ENCODE measurements at regions not wholly inside any gene's neighbourhood (a gene's known extent, or its start where the extent isn't known, plus 50 kb on each side); places are given as distances from the start of the nearest gene placed in this dataset.

DNA sequence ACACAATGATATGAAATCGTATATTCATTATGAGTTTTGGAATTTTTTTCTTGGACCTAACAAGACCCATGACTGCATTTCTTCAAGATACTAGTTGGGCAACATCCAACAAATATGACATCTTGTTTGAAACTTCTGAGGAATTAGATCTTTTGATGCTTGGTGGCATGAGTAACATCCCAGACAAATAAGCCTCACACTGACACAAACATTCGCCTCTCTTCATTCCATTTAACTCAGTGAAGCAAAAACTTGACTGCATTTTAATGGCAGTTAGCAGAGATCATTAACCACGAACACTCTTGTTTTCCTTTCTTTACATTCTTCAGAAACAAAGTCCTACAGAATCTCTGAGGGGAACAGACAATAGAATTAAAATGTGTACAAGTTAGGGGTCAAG is 758.3 kb downstream of the C12orf50 start:
- TF ChIP-seq POLR2AphosphoS5 (IDR thresholded peaks at IDR 0.05) (no peak), POLR2A (IDR thresholded peaks at IDR 0.05) (no peak)
- TF ChIP-seq, protein P1, sequence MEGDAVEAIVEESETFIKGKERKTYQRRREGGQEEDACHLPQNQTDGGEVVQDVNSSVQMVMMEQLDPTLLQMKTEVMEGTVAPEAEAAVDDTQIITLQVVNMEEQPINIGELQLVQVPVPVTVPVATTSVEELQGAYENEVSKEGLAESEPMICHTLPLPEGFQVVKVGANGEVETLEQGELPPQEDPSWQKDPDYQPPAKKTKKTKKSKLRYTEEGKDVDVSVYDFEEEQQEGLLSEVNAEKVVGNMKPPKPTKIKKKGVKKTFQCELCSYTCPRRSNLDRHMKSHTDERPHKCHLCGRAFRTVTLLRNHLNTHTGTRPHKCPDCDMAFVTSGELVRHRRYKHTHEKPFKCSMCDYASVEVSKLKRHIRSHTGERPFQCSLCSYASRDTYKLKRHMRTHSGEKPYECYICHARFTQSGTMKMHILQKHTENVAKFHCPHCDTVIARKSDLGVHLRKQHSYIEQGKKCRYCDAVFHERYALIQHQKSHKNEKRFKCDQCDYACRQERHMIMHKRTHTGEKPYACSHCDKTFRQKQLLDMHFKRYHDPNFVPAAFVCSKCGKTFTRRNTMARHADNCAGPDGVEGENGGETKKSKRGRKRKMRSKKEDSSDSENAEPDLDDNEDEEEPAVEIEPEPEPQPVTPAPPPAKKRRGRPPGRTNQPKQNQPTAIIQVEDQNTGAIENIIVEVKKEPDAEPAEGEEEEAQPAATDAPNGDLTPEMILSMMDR (IDR thresholded peaks at IDR 0.05): no peak

Measured in prostate gland (tissue), 2 donors.